ENCODE measurements at regions not wholly inside any gene's neighbourhood (a gene's known extent, or its start where the extent isn't known, plus 50 kb on each side); places are given as distances from the start of the nearest gene placed in this dataset.

DNA sequence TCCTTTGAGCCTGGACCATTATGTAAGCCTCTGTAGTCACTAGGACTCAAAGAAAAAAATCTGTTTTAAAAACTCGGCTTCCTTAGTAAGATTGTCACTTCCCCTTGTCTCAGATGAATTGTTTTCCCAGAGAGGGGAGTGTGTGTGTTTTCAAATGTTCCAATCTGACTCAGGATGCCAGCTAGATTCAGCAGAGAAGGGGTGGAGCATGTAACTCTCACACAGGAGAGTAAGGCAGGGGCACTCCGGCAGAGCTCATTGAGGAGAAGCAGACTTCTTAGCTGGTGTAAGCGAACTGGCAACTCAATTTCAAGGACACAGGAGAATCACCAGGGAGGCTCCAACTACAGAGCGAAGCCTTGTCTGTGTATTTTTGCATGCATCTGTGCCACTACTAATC, 623.2 kb downstream of the LMO4 start:
- H3K27ac ChIP-seq: no peak overlapping the region
- H3K27me3 ChIP-seq (replicated peaks): no peaks in the 10 kb centered on the region
- no peak overlapping the region for H3K4me3 ChIP-seq (ENCODE audit: low read depth, low read length)
- in situ Hi-C loops (cut with HindIII; ENCODE audit: low pct_ligation_motif_present, low sequenced_read_pairs): loop anchor here (25.0 kb wide), 2 partner anchors 615 to 815 kb away; partner anchors contain the start of gene LMO4
- no peaks in the 10 kb centered on the region for H3K36me3 ChIP-seq (replicated peaks)
- no peak for DNase-seq
- TF ChIP-seq, protein P1, sequence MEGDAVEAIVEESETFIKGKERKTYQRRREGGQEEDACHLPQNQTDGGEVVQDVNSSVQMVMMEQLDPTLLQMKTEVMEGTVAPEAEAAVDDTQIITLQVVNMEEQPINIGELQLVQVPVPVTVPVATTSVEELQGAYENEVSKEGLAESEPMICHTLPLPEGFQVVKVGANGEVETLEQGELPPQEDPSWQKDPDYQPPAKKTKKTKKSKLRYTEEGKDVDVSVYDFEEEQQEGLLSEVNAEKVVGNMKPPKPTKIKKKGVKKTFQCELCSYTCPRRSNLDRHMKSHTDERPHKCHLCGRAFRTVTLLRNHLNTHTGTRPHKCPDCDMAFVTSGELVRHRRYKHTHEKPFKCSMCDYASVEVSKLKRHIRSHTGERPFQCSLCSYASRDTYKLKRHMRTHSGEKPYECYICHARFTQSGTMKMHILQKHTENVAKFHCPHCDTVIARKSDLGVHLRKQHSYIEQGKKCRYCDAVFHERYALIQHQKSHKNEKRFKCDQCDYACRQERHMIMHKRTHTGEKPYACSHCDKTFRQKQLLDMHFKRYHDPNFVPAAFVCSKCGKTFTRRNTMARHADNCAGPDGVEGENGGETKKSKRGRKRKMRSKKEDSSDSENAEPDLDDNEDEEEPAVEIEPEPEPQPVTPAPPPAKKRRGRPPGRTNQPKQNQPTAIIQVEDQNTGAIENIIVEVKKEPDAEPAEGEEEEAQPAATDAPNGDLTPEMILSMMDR (IDR thresholded peaks at IDR 0.05; ENCODE audit: low read depth, low read length, missing control alignments): no peak

DNA sequence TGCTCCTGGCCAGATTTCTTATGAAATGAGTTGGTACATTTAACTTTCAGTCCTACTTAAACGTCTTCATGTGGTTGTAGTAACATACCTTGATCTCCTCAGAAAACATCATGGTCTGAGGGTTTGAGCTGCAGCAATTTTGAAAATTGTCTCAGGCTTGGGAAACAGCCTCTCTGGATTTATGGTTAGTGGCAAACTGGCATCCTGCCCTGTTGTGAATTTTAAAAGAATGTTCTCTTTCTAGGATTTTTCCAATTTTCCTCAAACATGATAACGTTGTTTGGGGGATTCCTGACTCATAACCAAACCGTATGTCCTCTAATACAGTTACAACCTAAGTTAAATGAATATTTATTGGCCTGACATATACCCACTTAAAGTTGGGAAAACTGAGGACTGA, 624.4 kb downstream of the LMO4 start:
- Histone ChIP-seq H3K27ac (no peak overlapping the region), H3K27me3 (replicated peaks) (no peaks in the 10 kb centered on the region), H3K4me3 (ENCODE audit: low read depth, low read length) (no peak overlapping the region), H3K36me3 (replicated peaks) (no peaks in the 10 kb centered on the region)
- DNase-seq: no peak
- TF ChIP-seq, protein P1 (IDR thresholded peaks at IDR 0.05; ENCODE audit: low read depth, low read length, missing control alignments): no peak
- in situ Hi-C loops (cut with HindIII; ENCODE audit: low pct_ligation_motif_present, low sequenced_read_pairs): loop anchor here (25.0 kb wide), 2 partner anchors 616 to 816 kb away; partner anchors contain the start of gene LMO4

DNA sequence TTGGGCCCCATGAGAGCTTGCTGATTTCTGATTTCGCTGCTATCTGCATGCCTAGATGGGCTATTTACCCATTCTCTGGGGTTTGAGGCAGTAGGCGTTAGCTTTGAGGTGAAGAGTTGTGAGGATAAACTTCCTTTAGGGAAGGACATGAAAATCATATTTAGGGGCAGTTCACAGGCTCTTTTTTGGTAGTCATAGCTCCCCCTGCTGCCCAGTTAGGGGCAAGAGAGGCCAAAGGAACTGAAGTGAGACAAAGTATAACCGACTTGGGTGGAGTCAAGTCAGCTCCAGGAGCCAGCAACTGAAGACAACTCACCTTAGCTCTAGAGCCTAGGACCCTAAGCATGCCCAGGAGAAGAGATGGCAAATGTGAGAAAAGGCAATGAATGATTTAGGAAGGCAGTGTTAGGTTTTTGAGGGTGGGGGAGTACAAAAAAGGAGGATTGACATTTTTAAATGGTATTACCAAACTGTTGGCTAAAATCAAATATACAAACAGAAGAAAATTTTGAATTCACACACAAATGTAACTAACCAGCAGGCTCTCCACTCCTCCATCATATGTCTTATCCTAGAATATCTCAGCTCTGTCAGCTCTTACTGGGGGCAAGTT, 625.2 kb downstream of the LMO4 start:
- Histone ChIP-seq H3K4me3 (ENCODE audit: low read depth, low read length) (no peak overlapping the region), H3K27me3 (replicated peaks) (no peaks in the 10 kb centered on the region), H3K27ac (no peak overlapping the region), H3K36me3 (replicated peaks) (no peaks in the 10 kb centered on the region)
- TF ChIP-seq, protein P1 (IDR thresholded peaks at IDR 0.05; ENCODE audit: low read depth, low read length, missing control alignments): peak; percentile 90
- DNase-seq: peak; percentile 74
- in situ Hi-C loops (cut with HindIII; ENCODE audit: low pct_ligation_motif_present, low sequenced_read_pairs): loop anchor here (25.0 kb wide), 2 partner anchors 617 to 817 kb away; partner anchors contain the start of gene LMO4

DNA sequence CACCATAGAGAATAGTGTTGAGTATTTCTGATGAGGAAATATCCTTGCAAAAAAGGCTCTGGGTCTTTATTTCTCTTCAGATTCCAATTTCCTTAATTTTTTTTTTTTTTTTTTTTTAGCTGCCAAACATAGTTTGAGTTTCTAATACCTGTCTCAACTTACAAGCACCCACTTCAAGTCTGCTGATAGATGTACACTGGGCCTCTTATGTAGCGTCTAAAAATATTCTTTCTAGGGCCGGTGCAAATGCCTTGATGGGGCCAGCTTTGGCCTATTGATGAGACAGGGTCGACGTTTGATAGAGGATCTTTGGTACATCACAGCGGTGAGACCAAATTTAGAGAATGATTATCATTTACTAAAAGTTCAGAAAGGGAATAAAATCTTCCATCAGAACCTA, 626.4 kb downstream of the LMO4 start:
- TF ChIP-seq, protein P1 (IDR thresholded peaks at IDR 0.05; ENCODE audit: low read depth, low read length, missing control alignments): no peak
- Histone ChIP-seq H3K4me3 (ENCODE audit: low read depth, low read length) (no peak overlapping the region), H3K27me3 (replicated peaks) (no peaks in the 10 kb centered on the region), H3K27ac (no peak overlapping the region), H3K36me3 (replicated peaks) (no peaks in the 10 kb centered on the region)
- no peak for DNase-seq
- in situ Hi-C loops (cut with HindIII; ENCODE audit: low pct_ligation_motif_present, low sequenced_read_pairs): loop anchor here (25.0 kb wide), 2 partner anchors 618 to 818 kb away; partner anchors contain the start of gene LMO4

DNA sequence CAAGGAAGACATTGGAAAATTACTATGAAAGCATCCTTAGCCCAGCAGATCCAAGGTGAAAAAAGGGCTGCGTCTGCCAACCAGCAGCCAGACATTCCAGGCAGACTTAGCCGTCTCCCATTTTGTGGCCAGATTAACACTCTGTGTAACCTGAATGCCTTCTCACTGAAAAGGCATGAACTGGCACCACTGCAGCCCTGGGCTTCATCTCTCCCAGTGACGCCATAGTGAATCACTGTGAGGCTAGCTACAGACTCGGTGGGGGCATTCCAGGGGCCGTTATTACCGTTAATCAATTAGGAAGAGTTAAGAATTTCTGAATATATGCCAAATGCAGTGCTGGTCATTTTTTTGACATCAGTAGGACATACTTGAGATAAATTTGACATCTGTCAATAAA, 627.4 kb downstream of the LMO4 start:
- in situ Hi-C loops (cut with HindIII; ENCODE audit: low pct_ligation_motif_present, low sequenced_read_pairs): loop anchor here (25.0 kb wide), 2 partner anchors 619 to 819 kb away; partner anchors contain the start of gene LMO4
- H3K27ac ChIP-seq: peak overlapping the region; percentile 61
- no peaks in the 10 kb centered on the region for H3K36me3 ChIP-seq (replicated peaks)
- no peak overlapping the region for H3K4me3 ChIP-seq (ENCODE audit: low read depth, low read length)
- TF ChIP-seq, protein P1 (IDR thresholded peaks at IDR 0.05; ENCODE audit: low read depth, low read length, missing control alignments): no peak
- peak; percentile 93 for DNase-seq
- H3K27me3 ChIP-seq (replicated peaks): no peaks in the 10 kb centered on the region

Data from brain microvascular endothelial cell (primary cell).